HG02981 (cell line): ENCODE measurements at regions not wholly inside any gene's neighbourhood (a gene's known extent, or its start where the extent isn't known, plus 50 kb on each side); places are given as distances from the start of the nearest gene placed in this dataset.

Experiments
- ATAC-seq: cut with Tn5 transposase; IDR thresholded peaks from one replicate; pipeline ENCODE4 v1.9.1; 2021; ENCODE audit warnings: mild to moderate bottlenecking, moderate library complexity; ENCODE audit not compliant: unreplicated experiment

DNA sequence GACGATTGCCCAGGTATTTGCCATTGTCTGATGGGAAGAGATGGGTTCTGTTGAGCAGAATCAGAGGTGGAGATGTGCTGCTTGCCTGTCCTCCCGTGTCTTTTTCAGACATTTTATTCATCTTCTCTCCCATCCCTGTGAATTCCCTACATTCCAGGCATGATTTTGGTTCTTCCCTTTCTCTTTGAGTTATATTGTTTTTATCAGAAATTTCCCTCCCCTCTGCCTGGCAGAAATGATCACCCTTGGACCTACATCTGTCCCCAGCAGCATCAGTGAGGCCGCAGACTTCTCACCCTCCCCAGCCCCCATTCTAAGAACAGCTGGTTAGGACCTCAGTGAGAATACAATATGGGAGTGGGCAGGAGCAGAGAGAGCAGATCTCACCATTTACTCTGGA, 640.2 kb downstream of the CCDC171 start:
- no peak for ATAC-seq

GRCh38 chr9:16196206-16196605, 643.4 kb downstream of the CCDC171 start:
- ATAC-seq, result no peak

DNA sequence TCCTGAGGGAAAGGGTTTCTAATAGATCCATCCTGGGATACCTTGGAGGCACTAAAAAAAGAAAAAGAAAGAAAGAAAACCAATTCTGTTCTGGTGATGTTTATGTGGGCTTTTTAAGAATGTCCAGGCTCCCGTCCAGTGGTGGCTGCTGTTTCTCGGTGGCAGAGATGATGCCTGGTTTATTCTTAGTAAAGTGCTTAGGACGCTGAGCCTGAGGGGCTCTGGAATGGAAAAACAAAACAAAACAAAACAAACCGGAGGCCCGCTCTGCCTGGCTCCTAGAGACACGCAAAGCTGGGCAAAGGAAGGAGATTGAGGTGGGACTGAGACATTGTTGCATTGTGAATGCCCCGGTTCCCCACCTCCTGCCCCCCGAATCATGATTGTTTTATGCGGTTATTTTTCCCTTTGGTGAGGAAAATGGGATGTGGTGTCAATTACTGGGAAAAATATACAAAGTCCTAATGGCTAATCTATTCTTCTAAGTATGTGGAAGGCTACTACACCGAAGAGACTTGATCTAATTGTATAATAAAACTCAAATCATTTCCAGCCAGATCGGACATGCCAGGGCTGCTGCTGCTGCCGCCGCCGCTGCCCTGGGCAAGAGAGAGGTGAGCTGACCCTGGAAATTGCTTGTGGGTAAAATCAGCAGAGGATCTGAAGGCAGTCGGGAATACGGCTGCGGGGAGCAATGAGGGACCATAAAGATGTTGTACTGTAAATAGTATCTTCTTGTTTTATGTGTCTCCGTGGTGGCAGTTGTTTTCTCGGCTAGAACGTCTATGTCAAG, 644.9 kb downstream of the CCDC171 start:
- no peak for ATAC-seq

DNA sequence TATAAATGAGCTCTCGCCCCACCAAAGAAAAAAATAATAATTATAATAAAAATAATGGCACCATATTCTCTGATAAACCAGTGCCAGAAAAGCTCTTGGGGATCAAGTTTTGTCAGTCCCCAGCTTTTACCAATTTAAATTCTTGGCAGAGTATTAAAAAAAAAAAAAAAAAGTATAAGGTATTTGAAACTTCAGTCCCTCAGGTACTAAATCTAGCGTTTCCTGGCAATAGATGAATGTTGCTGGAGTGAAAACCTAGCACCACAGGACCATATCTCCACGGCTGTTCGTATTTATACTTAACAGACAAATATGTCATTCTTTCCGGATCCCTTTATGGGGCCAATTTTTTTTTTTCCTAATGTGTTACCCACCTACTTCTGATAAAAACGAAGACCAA, 646.2 kb downstream of the CCDC171 start:
- no peak for ATAC-seq

GRCh38 chr9:16202221-16202620, 649.4 kb downstream of the CCDC171 start:
- ATAC-seq, result no peak

GRCh38 chr9:16202914-16203728, 650.3 kb downstream of the CCDC171 start:
- ATAC-seq, result no peak

GRCh38 chr9:16203729-16204573, 651.1 kb downstream of the CCDC171 start:
- ATAC-seq, result no peak

DNA sequence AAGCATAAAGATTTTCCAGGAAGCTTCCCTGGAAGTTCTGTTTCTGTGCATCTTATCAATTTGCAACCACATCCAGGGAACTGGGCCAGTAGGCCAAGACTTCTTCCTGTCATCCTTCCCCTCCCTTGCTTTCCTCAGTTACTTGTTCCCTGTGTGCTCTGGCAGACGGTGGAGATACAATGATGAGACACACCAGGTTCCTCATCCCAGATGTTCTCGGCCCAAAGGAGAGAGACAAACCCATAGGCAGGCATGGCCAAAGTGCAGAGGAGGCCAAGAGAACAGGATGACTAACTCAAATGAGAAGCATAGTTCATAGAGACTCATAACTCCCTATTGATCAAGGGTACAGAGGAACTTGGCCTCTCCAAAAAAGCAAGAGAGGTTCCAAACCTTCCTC, 652.6 kb downstream of the CCDC171 start:
- no peak for ATAC-seq

- no peak for ATAC-seq
Measured at GRCh38 chr9:16206518-16206917, 653.7 kb downstream of the CCDC171 start.

- no peak for ATAC-seq
Measured at GRCh38 chr9:16207161-16207560, 654.3 kb downstream of the CCDC171 start.

GRCh38 chr9:16210440-16210839, 657.6 kb downstream of the CCDC171 start:
- ATAC-seq, result no peak

DNA sequence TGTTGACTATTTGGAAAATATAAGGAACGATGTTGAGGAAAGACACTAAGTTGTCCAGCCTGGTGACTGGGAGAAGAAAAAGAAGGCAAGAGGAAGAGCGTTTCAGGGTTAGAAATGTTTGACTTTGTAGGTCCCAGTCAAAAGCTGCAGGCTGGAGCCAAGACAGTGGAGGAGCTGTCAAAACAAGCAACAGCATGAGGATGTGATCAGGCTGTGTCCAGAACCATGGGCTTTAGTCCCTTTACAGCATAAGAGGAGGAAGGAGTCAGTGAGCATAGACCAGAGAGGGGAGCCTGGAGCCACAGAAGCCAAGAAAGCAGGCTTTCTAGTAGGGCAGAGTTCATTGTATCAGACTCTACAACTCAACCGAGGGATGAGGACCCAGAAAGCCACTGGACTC, 658.5 kb downstream of the BNC2 start:
- no peak for ATAC-seq

- ATAC-seq, result no peak
Measured at GRCh38 chr9:16213781-16214515, 656.5 kb downstream of the BNC2 start.

GRCh38 chr9:16214677-16215352, 655.7 kb downstream of the BNC2 start:
- ATAC-seq, result no peak

GRCh38 chr9:16215353-16215680, 655.2 kb downstream of the BNC2 start:
- ATAC-seq, result no peak

DNA sequence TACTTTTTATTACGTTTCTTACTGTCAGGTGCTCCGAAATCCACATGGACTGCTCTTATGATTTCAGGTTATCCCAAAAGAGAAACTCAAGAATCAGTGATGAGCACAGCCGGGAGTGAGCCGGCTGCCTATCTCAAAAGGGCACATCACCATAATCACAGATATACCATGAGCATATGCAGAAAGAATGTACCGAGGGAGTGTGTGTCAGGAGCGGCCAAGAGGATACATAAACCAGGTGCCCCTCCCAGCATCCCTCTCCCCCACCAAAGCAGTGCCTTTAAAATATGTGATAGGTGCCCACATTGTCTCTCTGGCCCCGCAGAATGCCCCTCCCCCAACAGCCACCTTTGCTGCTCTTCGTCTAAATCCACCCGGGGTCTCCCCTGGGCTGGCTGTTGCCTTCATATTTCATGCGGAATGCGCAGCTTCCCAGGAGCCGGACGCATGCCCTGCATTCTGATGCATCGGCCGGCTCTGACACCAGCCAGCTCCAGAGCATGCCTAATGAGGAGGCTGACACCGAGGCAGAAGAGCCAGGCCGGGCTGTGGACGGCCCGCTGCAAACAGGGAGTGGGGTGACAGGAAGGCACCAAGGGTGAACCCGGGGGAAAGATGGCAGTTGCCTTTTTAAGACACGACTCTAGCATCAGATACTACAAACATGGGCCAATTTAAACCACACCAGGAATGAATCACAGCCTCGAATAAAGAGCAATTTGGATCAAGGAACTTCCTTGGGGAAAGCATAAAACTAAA, 652.3 kb downstream of the BNC2 start:
- no peak for ATAC-seq

DNA sequence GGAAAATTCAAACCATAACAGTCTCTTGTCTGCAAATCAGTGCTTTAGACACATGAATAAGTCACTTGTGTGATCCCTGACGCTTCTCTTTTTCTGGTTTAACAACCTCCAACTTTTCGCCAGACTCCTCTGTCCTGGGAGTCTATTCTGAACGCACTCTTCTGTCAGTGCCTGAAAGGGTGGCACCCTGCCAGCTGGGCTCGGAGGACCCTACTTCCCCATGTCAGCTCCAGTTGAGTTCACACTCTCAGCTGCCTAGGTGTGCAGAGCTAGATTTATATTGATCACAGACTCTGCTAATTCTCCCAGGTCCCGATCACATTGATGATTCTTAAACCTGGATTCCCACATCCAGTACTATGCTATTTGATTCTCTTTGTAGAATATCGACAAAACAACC, 649.1 kb downstream of the BNC2 start:
- ATAC-seq, result no peak

- no peak for ATAC-seq
Measured at GRCh38 chr9:16221822-16222547, 648.5 kb downstream of the BNC2 start.
